ENCODE measurements at regions not wholly inside any gene's neighbourhood (a gene's known extent, or its start where the extent isn't known, plus 50 kb on each side); places are given as distances from the start of the nearest gene placed in this dataset.

GRCh38 chr2:15712551-15713342, 121.1 kb downstream of the DDX1 start:
- Mint-ChIP-seq H3K9me3 (no peaks in the 10 kb centered on the region), H3K27me3 (ENCODE audit: insufficient read depth) (peaks cover 14% of the 10 kb centered on the region), H3K4me3 (no peak overlapping the region), H3K27ac (no peak overlapping the region), H3K36me3 (ENCODE audit: low read depth) (no peaks in the 10 kb centered on the region), H3K4me1 (ENCODE audit: low read depth) (0 out of 2 replicates have a peak, but pooled peaks cover 5% of the 10 kb centered on the region)
- DNase-seq, result no peak
- TF ChIP-seq CTCF (IDR thresholded peaks at IDR 0.05), result no peak

- no peak for DNase-seq
- no peak for TF ChIP-seq CTCF (IDR thresholded peaks at IDR 0.05)
- no peaks in the 10 kb centered on the region for H3K36me3 Mint-ChIP-seq (ENCODE audit: low read depth)
- peaks cover 18% of the 10 kb centered on the region for H3K27me3 Mint-ChIP-seq (ENCODE audit: insufficient read depth)
- 0 out of 2 replicates have a peak, but pooled peaks cover 5% of the 10 kb centered on the region for H3K4me1 Mint-ChIP-seq (ENCODE audit: low read depth)
- H3K27ac Mint-ChIP-seq, result no peak overlapping the region
- H3K9me3 Mint-ChIP-seq, result no peaks in the 10 kb centered on the region
- H3K4me3 Mint-ChIP-seq, result no peak overlapping the region
Measured at GRCh38 chr2:15713475-15713874, 121.8 kb downstream of the DDX1 start.

GRCh38 chr2:15714002-15714401, 122.3 kb downstream of the DDX1 start:
- H3K9me3 Mint-ChIP-seq, result no peaks in the 10 kb centered on the region
- H3K36me3 Mint-ChIP-seq (ENCODE audit: low read depth), result no peaks in the 10 kb centered on the region
- DNase-seq, result no peak
- H3K27me3 Mint-ChIP-seq (ENCODE audit: insufficient read depth), result peaks cover 19% of the 10 kb centered on the region
- H3K4me3 Mint-ChIP-seq, result no peak overlapping the region
- TF ChIP-seq CTCF (IDR thresholded peaks at IDR 0.05), result no peak
- 0 out of 2 replicates have a peak, but pooled peaks cover 5% of the 10 kb centered on the region for H3K4me1 Mint-ChIP-seq (ENCODE audit: low read depth)
- no peak overlapping the region for H3K27ac Mint-ChIP-seq

GRCh38 chr2:15714609-15715008, 122.9 kb downstream of the DDX1 start:
- H3K27ac Mint-ChIP-seq, result no peak overlapping the region
- no peaks in the 10 kb centered on the region for H3K4me1 Mint-ChIP-seq (ENCODE audit: low read depth)
- H3K4me3 Mint-ChIP-seq, result no peak overlapping the region
- no peak for TF ChIP-seq CTCF (IDR thresholded peaks at IDR 0.05)
- H3K9me3 Mint-ChIP-seq, result no peaks in the 10 kb centered on the region
- peaks cover 21% of the 10 kb centered on the region for H3K27me3 Mint-ChIP-seq (ENCODE audit: insufficient read depth)
- DNase-seq, result no peak
- H3K36me3 Mint-ChIP-seq (ENCODE audit: low read depth), result no peaks in the 10 kb centered on the region

DNA sequence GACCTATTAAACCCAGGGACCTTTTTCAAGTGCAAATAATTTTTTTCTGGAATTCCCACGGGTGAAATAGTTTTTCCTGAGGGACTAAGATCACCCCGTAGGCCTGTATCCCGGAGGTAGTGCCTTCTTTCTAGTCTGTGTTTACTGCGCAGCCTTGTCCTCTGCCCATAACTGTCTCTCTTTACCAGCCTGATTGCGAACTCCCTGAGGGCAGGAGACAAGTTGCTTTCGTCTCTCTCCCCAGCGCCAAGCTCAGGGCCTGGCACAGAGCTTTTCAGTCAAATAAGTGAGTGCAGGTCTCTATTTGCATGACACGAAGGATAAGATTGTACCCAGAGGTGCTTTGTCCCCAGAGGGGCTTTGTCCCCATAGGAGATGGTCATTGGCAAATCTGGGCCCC, 123.9 kb downstream of the DDX1 start:
- no peak overlapping the region for H3K4me3 Mint-ChIP-seq
- no peaks in the 10 kb centered on the region for H3K9me3 Mint-ChIP-seq
- TF ChIP-seq CTCF (IDR thresholded peaks at IDR 0.05), result no peak
- H3K27me3 Mint-ChIP-seq (ENCODE audit: insufficient read depth), result peaks cover 20% of the 10 kb centered on the region
- H3K27ac Mint-ChIP-seq, result no peak overlapping the region
- DNase-seq, result no peak
- H3K4me1 Mint-ChIP-seq (ENCODE audit: low read depth), result no peaks in the 10 kb centered on the region
- H3K36me3 Mint-ChIP-seq (ENCODE audit: low read depth), result no peaks in the 10 kb centered on the region
